K562 (cell line): ENCODE measurements at regions not wholly inside any gene's neighbourhood (a gene's known extent, or its start where the extent isn't known, plus 50 kb on each side); places are given as distances from the start of the nearest gene placed in this dataset.

ENCODE experiments used
- ATAC-seq: fragments of 200-7000 bp; cut with Tn5 transposase; 3 replicates; pipeline ENCODE4 v1.9.1; 2020; ENCODE audit warnings: moderate library complexity
- BruUV-seq: library from RNA; stranded (reverse); fragments of 400-500 nt; replicated peaks from 2 replicates; lab custom pipeline; 2021; lab: Mats Ljungman, UMichigan
- CTCF ChIA-PET: fragments of 300-600 bp; formaldehyde crosslinking; extraction: SDS; loops from one replicate; lab custom pipeline; 2021; ENCODE audit warnings: low intra/inter-chr PET ratio; lab: Yijun Ruan, JAX
- POLR2A ChIA-PET: fragments of 300-600, 350-650 bp; sonication (Branson Sonifier 250); formaldehyde crosslinking; extraction: SDS; loops from one replicate; lab custom pipeline; 2021; ENCODE audit warnings: antibody characterized with exemption, inconsistent platforms; lab: Yijun Ruan, JAX
- DNase-seq, 4 experiments: peaks; one replicate each; pipeline versions ENCODE4 v3.0.0 to v3.0.0-alpha.2; 2011 to 2018; ENCODE audit warnings: low spot score in 3 of 4, mixed read lengths in 3 of 4; ENCODE audit errors: extremely low read depth in 1 of 4
- FAIRE-seq: peaks from 2 replicates; lab custom pipeline; 2011; peaks lifted over from hg19 to GRCh38; lab: Jason Lieb, UNC
- H2AFZ ChIP-seq: 2 replicates; pipeline ENCODE4 v1.6.0; 2011; ENCODE audit warnings: low read depth, low read length, control low read depth, inconsistent platforms
- H3K27ac ChIP-seq: fragments of 200-600 bp; 3 replicates; pipeline ENCODE4 v1.8.0; 2011; ENCODE audit warnings: low read depth, mild to moderate bottlenecking, control low read depth, inconsistent platforms, low read length, moderate library complexity, mixed read lengths; ENCODE audit errors: extremely low read depth
- H3K27me3 ChIP-seq, 2 experiments: fragments of 300-600 bp in 1 of 2; 2 replicates in 1 of 2; 3 replicates in 1 of 2; pipeline versions ENCODE4 v1.6.0 to v1.8.0; 2011; ENCODE audit warnings: inconsistent platforms in 2 of 2, low read length in 2 of 2, mild to moderate bottlenecking in 1 of 2, mixed read lengths in 1 of 2, moderate library complexity in 1 of 2; ENCODE audit not compliant: control insufficient read depth in 2 of 2, insufficient read depth in 2 of 2
- H3K36me3 ChIP-seq: fragments of 300-600 bp; 3 replicates; pipeline ENCODE4 v1.8.0; 2011; ENCODE audit warnings: mild to moderate bottlenecking, low read length, inconsistent platforms; ENCODE audit not compliant: control insufficient read depth, insufficient read depth
- H3K4me1 ChIP-seq, 2 experiments: fragments of 200-600 bp in 1 of 2; replicated peaks in 1 of 2; 2 replicates in 1 of 2; 3 replicates in 1 of 2; pipeline versions ENCODE4 v1.5.1 to v1.8.0; 2011; ENCODE audit warnings: inconsistent platforms in 2 of 2, low read length in 2 of 2, mild to moderate bottlenecking in 1 of 2, mixed read lengths in 1 of 2, moderate library complexity in 1 of 2; ENCODE audit not compliant: control insufficient read depth in 2 of 2, insufficient read depth in 2 of 2
- H3K4me2 ChIP-seq: 2 replicates; pipeline ENCODE4 v1.6.1; 2011; ENCODE audit warnings: low read length, control low read depth, inconsistent platforms, mixed read lengths; ENCODE audit not compliant: insufficient read depth
- H3K4me3 ChIP-seq: fragments of 200-600 bp; sonication (generic), shearing (Covaris generic); 2 replicates; pipeline ENCODE4 v1.5.1; 2016; ENCODE audit warnings: control low read depth, inconsistent platforms
- H3K79me2 ChIP-seq: fragments of 200-600 bp; 3 replicates; pipeline ENCODE4 v1.8.0; 2011; ENCODE audit warnings: low read length, inconsistent platforms; ENCODE audit not compliant: control insufficient read depth, insufficient read depth
- H3K9ac ChIP-seq, 2 experiments: 2 replicates each; pipeline versions ENCODE4 v1.6.0 to v1.6.1; 2011; ENCODE audit warnings: low read depth in 2 of 2, low read length in 2 of 2, control low read depth in 1 of 2, inconsistent platforms in 1 of 2, mild to moderate bottlenecking in 1 of 2, mixed read lengths in 1 of 2; ENCODE audit not compliant: insufficient read depth in 1 of 2
- H3K9me1 ChIP-seq: one replicate; pipeline ENCODE4 v1.6.0; 2011; ENCODE audit warnings: inconsistent platforms, mild to moderate bottlenecking, low read length, moderate library complexity; ENCODE audit not compliant: control insufficient read depth, insufficient read depth
- H3K9me3 ChIP-seq: replicated peaks from 2 replicates; pipeline ENCODE4 v1.5.1; 2011; ENCODE audit warnings: low read depth, low read length, inconsistent platforms; ENCODE audit not compliant: control insufficient read depth, insufficient read depth
- H4K20me1 ChIP-seq: replicated peaks from 2 replicates; pipeline ENCODE4 v1.6.1; 2011; ENCODE audit warnings: low read length, inconsistent platforms, mixed read lengths; ENCODE audit not compliant: control insufficient read depth, insufficient read depth
- MAFF ChIP-seq: IDR thresholded peaks from 2 replicates; pipeline ENCODE4 v1.6.1; 2012; ENCODE audit warnings: low read length, improper control_type of control experiment
- NFIX ChIP-seq: fragments of 250-450 bp; sonication (Bioruptor Pico); IDR thresholded peaks from 2 replicates; pipeline ENCODE4 v1.4.0; 2020; ENCODE audit warnings: low read depth, mild to moderate bottlenecking, moderate library complexity
- TBL1XR1 ChIP-seq, 2 experiments: IDR thresholded peaks; 2 replicates each; pipeline ENCODE4 v1.6.1; 2012; ENCODE audit warnings: improper control_type of control experiment in 2 of 2, low read length in 2 of 2, mild to moderate bottlenecking in 1 of 2
- ZKSCAN3 ChIP-seq: fragments of 250-450 bp; sonication (Bioruptor Pico); IDR thresholded peaks from 2 replicates; pipeline ENCODE4 v1.4.0; 2020
- ZNF239 ChIP-seq: fragments of 250-450 bp; sonication (Bioruptor Pico); IDR thresholded peaks from 2 replicates; pipeline ENCODE4 v1.4.0; 2020; ENCODE audit warnings: mild to moderate bottlenecking
- ZNF444 ChIP-seq: fragments of 250-450 bp; sonication (Bioruptor Pico); IDR thresholded peaks from 2 replicates; pipeline ENCODE4 v1.4.0; 2020; ENCODE audit warnings: mild to moderate bottlenecking, moderate library complexity
- WGBS: fragments of 100-300 bp; shearing (Covaris generic); methylation state at CpG from one replicate; pipeline ENCODE4 v1.1.6; 2016; ENCODE audit warnings: low coverage, mixed read lengths; ENCODE audit not compliant: insufficient coverage; ENCODE audit errors: missing lambda C conversion rate; 5-methylcytosine and 5-hydroxymethylcytosine counted together
- in situ Hi-C: fragments of 300-500 bp; cut with MboI; formaldehyde crosslinking; loops from 4 replicates; pipeline ENCODE4 v1.15.0; 2018; ENCODE audit warnings: inconsistent platforms, mixed read lengths
- intact Hi-C: fragments of 100-400 bp; cut with micrococcal nuclease; formaldehyde crosslinking; loops from 2 replicates; pipeline ENCODE4 v1.14.2; 2022
- TF ChIP-seq, protein P1 (sequence below): sonication (generic); formaldehyde crosslinking; IDR thresholded peaks from 2 replicates; pipeline ENCODE4 v1.8.0; 2023; ENCODE audit warnings: missing genetic modification reagents, mild to moderate bottlenecking, borderline replicate concordance
- TF ChIP-seq, protein P2 (sequence below): sonication (generic); formaldehyde crosslinking; IDR thresholded peaks from 2 replicates; pipeline ENCODE4 v1.8.0; 2022; ENCODE audit warnings: missing genetic modification reagents, mild to moderate bottlenecking, borderline replicate concordance

DNA sequence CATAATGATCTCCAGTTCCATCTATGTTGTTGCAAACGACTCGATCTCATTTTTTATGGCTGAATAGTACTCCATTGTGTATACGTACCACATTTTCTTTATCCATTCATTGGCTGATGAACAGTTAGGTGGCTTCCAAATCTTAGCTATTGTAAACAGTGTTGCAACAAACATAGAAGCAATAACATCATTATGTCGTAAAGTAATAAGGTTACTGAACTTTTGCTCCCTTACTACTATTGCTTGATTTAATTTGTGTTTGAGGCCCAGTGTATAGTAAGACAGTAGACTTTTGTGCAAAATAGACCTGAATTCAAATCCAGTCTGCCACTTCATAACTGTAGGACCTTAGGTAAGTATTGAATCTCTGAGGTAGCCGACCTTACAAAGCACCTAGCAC is 200.1 kb upstream of the CELF2 start:
- H3K4me2 ChIP-seq, result no peak overlapping the region
- 3% methylated on average over 5 of the region's 5 CpGs for whole genome bisulfite sequencing
- no peaks in the 10 kb centered on the region for H3K27me3 ChIP-seq
- no peak overlapping the region for H3K27ac ChIP-seq
- no peak overlapping the region for H3K9ac ChIP-seq
- ATAC-seq (no peak), FAIRE-seq (no peak), DNase-seq (no peak)
- H3K79me2 ChIP-seq, result no peaks in the 10 kb centered on the region
- in situ Hi-C loops (no loop called here), intact Hi-C loops (no loop called here)
- POLR2A ChIA-PET, result no interaction called here
- no peaks in the 10 kb centered on the region for H3K9me3 ChIP-seq
- no peaks in the 10 kb centered on the region for H3K9me1 ChIP-seq
- TF ChIP-seq, protein P1, sequence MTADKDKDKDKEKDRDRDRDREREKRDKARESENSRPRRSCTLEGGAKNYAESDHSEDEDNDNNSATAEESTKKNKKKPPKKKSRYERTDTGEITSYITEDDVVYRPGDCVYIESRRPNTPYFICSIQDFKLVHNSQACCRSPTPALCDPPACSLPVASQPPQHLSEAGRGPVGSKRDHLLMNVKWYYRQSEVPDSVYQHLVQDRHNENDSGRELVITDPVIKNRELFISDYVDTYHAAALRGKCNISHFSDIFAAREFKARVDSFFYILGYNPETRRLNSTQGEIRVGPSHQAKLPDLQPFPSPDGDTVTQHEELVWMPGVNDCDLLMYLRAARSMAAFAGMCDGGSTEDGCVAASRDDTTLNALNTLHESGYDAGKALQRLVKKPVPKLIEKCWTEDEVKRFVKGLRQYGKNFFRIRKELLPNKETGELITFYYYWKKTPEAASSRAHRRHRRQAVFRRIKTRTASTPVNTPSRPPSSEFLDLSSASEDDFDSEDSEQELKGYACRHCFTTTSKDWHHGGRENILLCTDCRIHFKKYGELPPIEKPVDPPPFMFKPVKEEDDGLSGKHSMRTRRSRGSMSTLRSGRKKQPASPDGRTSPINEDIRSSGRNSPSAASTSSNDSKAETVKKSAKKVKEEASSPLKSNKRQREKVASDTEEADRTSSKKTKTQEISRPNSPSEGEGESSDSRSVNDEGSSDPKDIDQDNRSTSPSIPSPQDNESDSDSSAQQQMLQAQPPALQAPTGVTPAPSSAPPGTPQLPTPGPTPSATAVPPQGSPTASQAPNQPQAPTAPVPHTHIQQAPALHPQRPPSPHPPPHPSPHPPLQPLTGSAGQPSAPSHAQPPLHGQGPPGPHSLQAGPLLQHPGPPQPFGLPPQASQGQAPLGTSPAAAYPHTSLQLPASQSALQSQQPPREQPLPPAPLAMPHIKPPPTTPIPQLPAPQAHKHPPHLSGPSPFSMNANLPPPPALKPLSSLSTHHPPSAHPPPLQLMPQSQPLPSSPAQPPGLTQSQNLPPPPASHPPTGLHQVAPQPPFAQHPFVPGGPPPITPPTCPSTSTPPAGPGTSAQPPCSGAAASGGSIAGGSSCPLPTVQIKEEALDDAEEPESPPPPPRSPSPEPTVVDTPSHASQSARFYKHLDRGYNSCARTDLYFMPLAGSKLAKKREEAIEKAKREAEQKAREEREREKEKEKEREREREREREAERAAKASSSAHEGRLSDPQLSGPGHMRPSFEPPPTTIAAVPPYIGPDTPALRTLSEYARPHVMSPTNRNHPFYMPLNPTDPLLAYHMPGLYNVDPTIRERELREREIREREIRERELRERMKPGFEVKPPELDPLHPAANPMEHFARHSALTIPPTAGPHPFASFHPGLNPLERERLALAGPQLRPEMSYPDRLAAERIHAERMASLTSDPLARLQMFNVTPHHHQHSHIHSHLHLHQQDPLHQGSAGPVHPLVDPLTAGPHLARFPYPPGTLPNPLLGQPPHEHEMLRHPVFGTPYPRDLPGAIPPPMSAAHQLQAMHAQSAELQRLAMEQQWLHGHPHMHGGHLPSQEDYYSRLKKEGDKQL, result no peak
- TF ChIP-seq ZNF239 (CRISPR knock-in tag) (no peak), TBL1XR1 (IDR thresholded peaks at IDR 0.05; ENCODE audit: low read length in 2 of 2) (no peak), ZKSCAN3 (CRISPR knock-in tag) (no peak), NFIX (CRISPR knock-in tag) (no peak), MAFF (no peak), ZNF444 (CRISPR knock-in tag) (no peak)
- TF ChIP-seq, protein P2, sequence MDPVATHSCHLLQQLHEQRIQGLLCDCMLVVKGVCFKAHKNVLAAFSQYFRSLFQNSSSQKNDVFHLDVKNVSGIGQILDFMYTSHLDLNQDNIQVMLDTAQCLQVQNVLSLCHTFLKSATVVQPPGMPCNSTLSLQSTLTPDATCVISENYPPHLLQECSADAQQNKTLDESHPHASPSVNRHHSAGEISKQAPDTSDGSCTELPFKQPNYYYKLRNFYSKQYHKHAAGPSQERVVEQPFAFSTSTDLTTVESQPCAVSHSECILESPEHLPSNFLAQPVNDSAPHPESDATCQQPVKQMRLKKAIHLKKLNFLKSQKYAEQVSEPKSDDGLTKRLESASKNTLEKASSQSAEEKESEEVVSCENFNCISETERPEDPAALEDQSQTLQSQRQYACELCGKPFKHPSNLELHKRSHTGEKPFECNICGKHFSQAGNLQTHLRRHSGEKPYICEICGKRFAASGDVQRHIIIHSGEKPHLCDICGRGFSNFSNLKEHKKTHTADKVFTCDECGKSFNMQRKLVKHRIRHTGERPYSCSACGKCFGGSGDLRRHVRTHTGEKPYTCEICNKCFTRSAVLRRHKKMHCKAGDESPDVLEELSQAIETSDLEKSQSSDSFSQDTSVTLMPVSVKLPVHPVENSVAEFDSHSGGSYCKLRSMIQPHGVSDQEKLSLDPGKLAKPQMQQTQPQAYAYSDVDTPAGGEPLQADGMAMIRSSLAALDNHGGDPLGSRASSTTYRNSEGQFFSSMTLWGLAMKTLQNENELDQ (CRISPR knock-in tag), result no peak
- BruUV-seq, result no TSS peak
- no peaks in the 10 kb centered on the region for H4K20me1 ChIP-seq
- CTCF ChIA-PET, result no interaction called here
- no peak overlapping the region for H2AFZ ChIP-seq
- no peaks in the 10 kb centered on the region for H3K36me3 ChIP-seq
- H3K4me3 ChIP-seq, result no peak overlapping the region
- H3K4me1 ChIP-seq, result no peaks in the 10 kb centered on the region
